Testis (tissue), 2 donors: ENCODE measurements at regions not wholly inside any gene's neighbourhood (a gene's known extent, or its start where the extent isn't known, plus 50 kb on each side); places are given as distances from the start of the nearest gene placed in this dataset.

Source experiments
- DNase-seq: peaks from one replicate; pipeline ENCODE4 v3.0.0-alpha.2; 2019
- H3K27ac ChIP-seq, 2 donors: fragments of 200-600 bp; sonication (generic); one replicate each; pipeline ENCODE4 v1.5.1; 2019
- H3K27me3 ChIP-seq: fragments of 200-600 bp; sonication (generic); one replicate; pipeline ENCODE4 v1.5.1; 2019
- H3K36me3 ChIP-seq: fragments of 200-600 bp; sonication (generic); one replicate; pipeline ENCODE4 v1.5.1; 2017; ENCODE audit warnings: low read depth; ENCODE audit errors: missing control alignments
- H3K4me1 ChIP-seq: fragments of 200-600 bp; sonication (generic); one replicate; pipeline ENCODE4 v1.5.1; 2019
- H3K4me3 ChIP-seq, 2 donors: fragments of 200-600 bp; sonication (generic); one replicate each; pipeline ENCODE4 v1.5.1; 2017 to 2019
- H3K9me3 ChIP-seq: fragments of 200-600 bp; sonication (generic); one replicate; pipeline ENCODE4 v1.5.1; 2017
- POLR2A ChIP-seq: fragments of 450-650 bp; IDR thresholded peaks from one replicate; pipeline ENCODE4 v1.6.1; 2017; ENCODE audit warnings: antibody characterized with exemption, mild to moderate bottlenecking, moderate library complexity
- WGBS, 2 donors: methylation state at CpG; one replicate each; pipeline ENCODE4 v1.1.5; 2018; 5-methylcytosine and 5-hydroxymethylcytosine counted together
- intact Hi-C: fragments of 100-400 bp; cut with DNase I; formaldehyde crosslinking; loops from one replicate; pipeline ENCODE4 v1.15.1; 2023; ENCODE audit warnings: low total_unique reads
- TF ChIP-seq, protein P1 (sequence below), 3 experiments: fragments of 450-650 bp in 2 of 3; fragments of 200-600 bp in 1 of 3; sonication (generic) in 1 of 3; IDR thresholded peaks; one replicate each; pipeline ENCODE4 v1.5.1; 2016 to 2019; ENCODE audit warnings: antibody characterized with exemption in 3 of 3, mild to moderate bottlenecking in 2 of 3, moderate library complexity in 1 of 3

DNA sequence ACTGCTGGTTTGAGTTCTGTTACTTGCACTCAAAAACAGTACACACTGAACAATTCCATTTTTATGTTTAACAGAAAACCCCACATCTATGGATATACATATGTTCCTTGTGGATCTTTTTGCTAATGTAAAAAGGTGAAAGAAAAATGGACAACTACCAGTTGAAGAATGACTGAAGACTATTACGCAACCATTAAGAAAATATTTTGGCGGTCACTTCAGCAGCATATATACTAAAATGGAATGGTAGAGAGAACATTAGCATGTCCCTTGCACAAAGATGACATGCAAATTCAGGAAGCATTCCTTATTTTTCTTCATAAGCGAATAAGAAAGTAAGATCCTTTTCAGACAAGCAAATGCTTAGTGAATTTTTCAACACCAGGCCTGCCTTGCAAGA lies 84.6 kb upstream of the FMR1 start:
- Histone ChIP-seq H3K4me3 (no peak overlapping the region), H3K36me3 (no peaks in the 10 kb centered on the region), H3K27me3 (no peaks in the 10 kb centered on the region), H3K9me3 (no peaks in the 10 kb centered on the region), H3K27ac (no peak overlapping the region), H3K4me1 (no peaks in the 10 kb centered on the region)
- intact Hi-C loops, result no loop called here
- DNase-seq, result no peak
- 93 to 94% methylated on average over 3 of the region's 3 CpGs for WGBS, 2 donors
- TF ChIP-seq, protein P1, sequence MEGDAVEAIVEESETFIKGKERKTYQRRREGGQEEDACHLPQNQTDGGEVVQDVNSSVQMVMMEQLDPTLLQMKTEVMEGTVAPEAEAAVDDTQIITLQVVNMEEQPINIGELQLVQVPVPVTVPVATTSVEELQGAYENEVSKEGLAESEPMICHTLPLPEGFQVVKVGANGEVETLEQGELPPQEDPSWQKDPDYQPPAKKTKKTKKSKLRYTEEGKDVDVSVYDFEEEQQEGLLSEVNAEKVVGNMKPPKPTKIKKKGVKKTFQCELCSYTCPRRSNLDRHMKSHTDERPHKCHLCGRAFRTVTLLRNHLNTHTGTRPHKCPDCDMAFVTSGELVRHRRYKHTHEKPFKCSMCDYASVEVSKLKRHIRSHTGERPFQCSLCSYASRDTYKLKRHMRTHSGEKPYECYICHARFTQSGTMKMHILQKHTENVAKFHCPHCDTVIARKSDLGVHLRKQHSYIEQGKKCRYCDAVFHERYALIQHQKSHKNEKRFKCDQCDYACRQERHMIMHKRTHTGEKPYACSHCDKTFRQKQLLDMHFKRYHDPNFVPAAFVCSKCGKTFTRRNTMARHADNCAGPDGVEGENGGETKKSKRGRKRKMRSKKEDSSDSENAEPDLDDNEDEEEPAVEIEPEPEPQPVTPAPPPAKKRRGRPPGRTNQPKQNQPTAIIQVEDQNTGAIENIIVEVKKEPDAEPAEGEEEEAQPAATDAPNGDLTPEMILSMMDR (IDR thresholded peaks at IDR 0.05), result no peak
- no peak for TF ChIP-seq POLR2A

DNA sequence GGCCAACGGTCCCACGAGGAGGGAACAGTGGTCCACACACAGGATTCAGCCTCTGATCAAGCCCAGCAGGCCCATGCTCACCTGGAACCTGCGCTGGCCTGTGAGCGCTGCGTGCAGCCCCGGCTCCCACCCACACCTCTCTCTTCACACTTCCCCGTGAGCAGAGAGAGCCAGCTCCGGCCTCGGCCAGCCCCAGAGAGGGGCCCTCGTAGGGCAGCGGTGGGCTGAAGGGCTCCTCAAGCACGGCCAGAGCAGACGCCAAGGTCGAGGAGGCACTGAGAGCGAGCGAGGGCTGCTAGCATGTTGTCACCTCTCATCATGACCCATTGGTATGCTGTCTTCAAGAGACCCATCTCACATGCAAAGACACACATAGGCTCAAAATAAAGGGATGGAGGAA lies 83.0 kb upstream of the FMR1 start:
- TF ChIP-seq, protein P1 (IDR thresholded peaks at IDR 0.05), result no peak
- no peak for TF ChIP-seq POLR2A
- H3K27me3 ChIP-seq, result no peaks in the 10 kb centered on the region
- intact Hi-C loops, result no loop called here
- 93 to 94% methylated on average over 6 to 16 of the region's 16 CpGs for WGBS, 2 donors
- no peak overlapping the region for H3K27ac ChIP-seq
- DNase-seq, result no peak
- H3K4me1 ChIP-seq, result no peaks in the 10 kb centered on the region
- no peaks in the 10 kb centered on the region for H3K9me3 ChIP-seq
- no peaks in the 10 kb centered on the region for H3K36me3 ChIP-seq
- H3K4me3 ChIP-seq, result no peak overlapping the region

DNA sequence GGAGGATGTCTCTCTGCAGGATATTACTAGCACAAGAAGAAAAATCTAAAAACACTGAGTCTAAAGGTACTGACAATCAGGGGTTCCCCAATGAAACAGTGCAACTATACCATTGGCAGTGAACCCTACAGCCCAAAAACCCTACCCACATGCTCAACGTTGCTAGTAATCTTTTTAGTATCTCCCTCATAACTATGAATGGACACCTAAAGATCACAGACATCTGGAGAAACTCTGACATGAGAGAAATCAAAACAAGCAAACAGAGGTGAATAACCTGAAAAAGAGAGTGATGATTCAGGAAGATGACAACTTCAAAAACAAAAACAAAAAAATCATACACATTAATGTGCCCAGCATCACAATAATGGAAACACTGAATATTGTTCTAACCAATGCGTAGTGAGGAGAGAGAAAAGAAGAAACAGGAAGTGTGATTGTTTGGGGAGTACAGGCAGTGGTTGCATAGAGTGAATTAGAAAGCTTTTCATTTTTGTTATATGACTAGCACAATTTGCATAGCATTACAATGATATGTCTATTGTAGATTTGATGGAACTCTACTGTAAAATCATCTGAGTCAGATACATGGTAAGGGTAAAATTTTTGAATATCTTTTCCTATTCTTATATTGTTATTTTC lies 78.9 kb upstream of the FMR1 start:
- DNase-seq, result no peak
- Histone ChIP-seq H3K4me1 (no peaks in the 10 kb centered on the region), H3K27ac (no peak overlapping the region), H3K4me3 (no peak overlapping the region), H3K27me3 (no peaks in the 10 kb centered on the region), H3K36me3 (no peaks in the 10 kb centered on the region), H3K9me3 (no peaks in the 10 kb centered on the region)
- no peak for TF ChIP-seq POLR2A
- TF ChIP-seq, protein P1 (IDR thresholded peaks at IDR 0.05), result no peak
- intact Hi-C loops, result no loop called here
- WGBS, 2 donors, result 63 to 76% methylated on average over 2 of the region's 2 CpGs

DNA sequence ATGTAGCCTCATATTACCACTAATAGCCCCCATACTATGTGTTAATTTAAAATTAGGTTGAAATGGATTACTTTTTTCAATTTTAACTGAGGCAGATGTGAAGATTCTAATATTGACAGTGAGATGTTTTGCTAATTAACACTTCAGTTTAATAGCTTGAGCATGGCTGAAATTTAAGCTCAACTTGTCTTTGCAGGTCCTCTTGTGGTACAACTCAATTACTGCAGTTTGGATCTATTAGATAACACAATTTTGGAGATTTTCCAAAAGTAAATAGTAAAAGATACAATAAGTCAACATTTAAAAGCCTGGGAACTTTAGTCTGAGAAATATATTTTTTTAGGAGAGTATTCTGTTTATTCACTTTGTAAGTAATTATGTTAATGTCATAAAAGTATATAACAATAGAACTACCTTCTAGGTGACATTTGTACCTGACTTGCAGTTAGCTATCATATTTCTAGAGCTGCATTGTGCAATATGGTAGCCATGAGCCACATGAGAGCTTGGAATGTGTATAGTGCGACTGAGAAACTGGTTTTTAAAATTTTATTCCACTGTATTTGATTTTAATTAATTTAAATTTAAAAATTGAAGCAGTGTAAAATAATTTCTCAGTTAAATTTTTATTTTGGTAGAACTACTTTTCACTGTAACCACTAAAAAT lies 73.1 kb upstream of the FMR1 start:
- Histone ChIP-seq H3K36me3 (no peaks in the 10 kb centered on the region), H3K27ac (no peak overlapping the region), H3K4me1 (no peaks in the 10 kb centered on the region), H3K4me3 (no peak overlapping the region), H3K9me3 (no peaks in the 10 kb centered on the region), H3K27me3 (no peaks in the 10 kb centered on the region)
- WGBS, 2 donors, result 83 to 85% methylated on average over 1 of the region's 1 CpG
- TF ChIP-seq, protein P1 (IDR thresholded peaks at IDR 0.05), result peak in 2 of 3 experiments; percentile 30 to 33
- TF ChIP-seq POLR2A, result no peak
- intact Hi-C loops, result no loop called here
- no peak for DNase-seq

DNA sequence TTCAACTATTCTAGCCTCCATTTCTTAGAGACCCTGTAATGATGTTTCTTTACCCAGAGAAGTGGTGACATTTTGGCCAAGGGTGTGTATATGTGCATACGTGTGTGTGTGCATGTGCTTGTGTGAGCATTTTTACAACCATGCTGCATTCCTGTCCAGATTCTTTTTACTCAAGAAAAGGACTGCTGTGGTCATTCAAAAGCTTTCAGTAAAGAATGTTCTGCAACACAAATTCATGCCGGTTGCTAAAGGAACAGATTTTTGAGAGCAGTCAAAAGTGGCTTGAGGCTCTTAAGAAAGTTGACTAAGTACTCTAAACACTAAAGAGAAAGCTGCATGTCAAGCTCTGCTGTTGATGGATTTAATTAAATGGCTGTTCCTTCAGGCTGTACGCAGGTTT lies 65.0 kb upstream of the FMR1 start:
- Histone ChIP-seq H3K4me3 (no peak overlapping the region), H3K4me1 (no peaks in the 10 kb centered on the region), H3K27ac (no peak overlapping the region), H3K9me3 (no peaks in the 10 kb centered on the region), H3K36me3 (no peaks in the 10 kb centered on the region), H3K27me3 (no peaks in the 10 kb centered on the region)
- intact Hi-C loops, result no loop called here
- TF ChIP-seq POLR2A, result no peak
- TF ChIP-seq, protein P1 (IDR thresholded peaks at IDR 0.05), result no peak
- 59 to 77% methylated on average over 3 of the region's 3 CpGs for WGBS, 2 donors
- no peak for DNase-seq
